B cell (primary cell): ENCODE measurements at regions not wholly inside any gene's neighbourhood (a gene's known extent, or its start where the extent isn't known, plus 50 kb on each side); places are given as distances from the start of the nearest gene placed in this dataset.

Source experiments
- ATAC-seq: fragments of 200-7000 bp; cut with Tn5 transposase; one replicate; pipeline ENCODE4 v1.10.0; 2021; ENCODE audit warnings: low read depth, mild to moderate bottlenecking, moderate number of reproducible peaks, moderate library complexity
- CTCF ChIA-PET: fragments of 350-600 bp; sonication (Branson Sonifier 250); formaldehyde crosslinking; loops from one replicate; lab custom pipeline; 2021; ENCODE audit warnings: antibody characterized with exemption, inconsistent platforms; lab: Charles Lee
- POLR2A ChIA-PET: fragments of 350-600 bp; sonication (Branson Sonifier 250); formaldehyde crosslinking; loops from one replicate; lab custom pipeline; 2021; ENCODE audit warnings: antibody characterized with exemption; lab: Charles Lee
- DNase-seq: peaks from one replicate; pipeline ENCODE4 v3.0.0; 2013
- H2AFZ ChIP-seq: 2 replicates; pipeline ENCODE4 v1.6.1; 2012; ENCODE audit warnings: mild to moderate bottlenecking, low read depth, low read length; ENCODE audit not compliant: insufficient read depth, poor library complexity, severe bottlenecking
- H3K27ac ChIP-seq, 2 donors: 1 replicate in 1 of 2; 2 replicates in 1 of 2; pipeline ENCODE4 v1.5.1; 2012 to 2013; ENCODE audit warnings: low read length in 2 of 2, mild to moderate bottlenecking in 2 of 2, moderate library complexity in 1 of 2
- H3K27me3 ChIP-seq, 4 experiments: fragments of 200-600 bp in 1 of 4; sonication (generic) in 1 of 4; replicated peaks in 1 of 4; 1 replicate in 2 of 4; 2 replicates in 2 of 4; pipeline versions ENCODE4 v1.6.1 to v1.7.0; 2013 to 2016; ENCODE audit warnings: low read length in 3 of 4, mild to moderate bottlenecking in 2 of 4, mixed read lengths in 1 of 4, moderate library complexity in 1 of 4; ENCODE audit not compliant: insufficient read depth in 4 of 4, control insufficient read depth in 3 of 4; ENCODE audit errors: control extremely low read depth in 1 of 4
- H3K36me3 ChIP-seq, 2 experiments: replicated peaks in 1 of 2; 1 replicate in 1 of 2; 2 replicates in 1 of 2; pipeline versions ENCODE4 v1.6.1 to v1.7.1; 2013; ENCODE audit warnings: low read length in 1 of 2; ENCODE audit not compliant: insufficient read depth in 2 of 2, control insufficient read depth in 1 of 2; ENCODE audit errors: control extremely low read depth in 1 of 2, extremely low read depth in 1 of 2
- H3K4me1 ChIP-seq, 2 donors: fragments of 200-600 bp in 1 of 2; sonication (generic) in 1 of 2; 1 replicate in 1 of 2; 2 replicates in 1 of 2; pipeline versions ENCODE4 v1.5.1 to v1.6.1; 2013 to 2017; ENCODE audit warnings: low read length in 2 of 2; ENCODE audit not compliant: control insufficient read depth in 2 of 2, insufficient read depth in 2 of 2
- H3K4me2 ChIP-seq: replicated peaks from 2 replicates; pipeline ENCODE3; 2012; ENCODE audit warnings: mild to moderate bottlenecking, low read depth, low read length; ENCODE audit not compliant: poor library complexity, severe bottlenecking
- H3K4me3 ChIP-seq, 5 experiments: fragments of 200-600 bp in 1 of 5; sonication (generic) in 1 of 5; 1 replicate in 3 of 5; 2 replicates in 2 of 5; pipeline versions ENCODE4 v1.5.1 to v1.7.0; 2011 to 2016; ENCODE audit warnings: low read length in 4 of 5, mild to moderate bottlenecking in 4 of 5, low read depth in 2 of 5, control low read depth in 1 of 5, moderate library complexity in 1 of 5; ENCODE audit not compliant: insufficient read depth in 1 of 5; ENCODE audit errors: control extremely low read depth in 1 of 5, extremely low read depth in 1 of 5
- H3K79me2 ChIP-seq: fragments of 200-600 bp; sonication (generic); one replicate; pipeline ENCODE4 v1.6.0; 2016; ENCODE audit warnings: low read length; ENCODE audit not compliant: control insufficient read depth, insufficient read depth
- H3K9ac ChIP-seq: fragments of 200-600 bp; sonication (generic); 2 replicates; pipeline ENCODE4 v1.6.1; 2017; ENCODE audit warnings: mild to moderate bottlenecking, low read length, moderate library complexity
- H3K9me3 ChIP-seq, 3 donors: one replicate each; pipeline versions ENCODE4 v1.6.1 to v1.7.1; 2013; ENCODE audit warnings: low read length in 2 of 3; ENCODE audit not compliant: control insufficient read depth in 2 of 3, insufficient read depth in 1 of 3; ENCODE audit errors: control extremely low read depth in 1 of 3
- H4K20me1 ChIP-seq: 2 replicates; pipeline ENCODE4 v1.6.0; 2012; ENCODE audit warnings: mild to moderate bottlenecking, low read length; ENCODE audit not compliant: insufficient read depth, control insufficient read depth, poor library complexity, severe bottlenecking
- H3K27ac Mint-ChIP-seq: one replicate; pipeline ENCODE4 v1.8.0; 2021; ENCODE audit warnings: mixed read lengths
- H3K27me3 Mint-ChIP-seq: one replicate; pipeline ENCODE4 v1.8.0; 2021; ENCODE audit warnings: mixed read lengths
- H3K4me1 Mint-ChIP-seq: one replicate; pipeline ENCODE4 v1.8.0; 2021; ENCODE audit warnings: mixed read lengths
- H3K4me3 Mint-ChIP-seq: one replicate; pipeline ENCODE4 v1.8.0; 2021; ENCODE audit warnings: mixed read lengths
- H3K9me3 Mint-ChIP-seq: one replicate; pipeline ENCODE4 v1.8.0; 2022; ENCODE audit warnings: mixed read lengths; ENCODE audit not compliant: insufficient read depth
- EZH2 ChIP-seq: IDR thresholded peaks from 2 replicates; pipeline ENCODE4 v1.6.1; 2012; ENCODE audit warnings: borderline replicate concordance, low read depth, mild to moderate bottlenecking, moderate library complexity, low read length; ENCODE audit not compliant: insufficient read depth, poor library complexity, severe bottlenecking
- WGBS: methylation state at CpG from one replicate; pipeline ENCODE4 v1.1.5; 2013; ENCODE audit warnings: missing lambda C conversion rate; ENCODE audit not compliant: insufficient coverage; 5-methylcytosine and 5-hydroxymethylcytosine counted together
- intact Hi-C: fragments of 100-400 bp; cut with micrococcal nuclease; formaldehyde crosslinking; loops from one replicate; pipeline ENCODE4 v1.10.0; 2022
- TF ChIP-seq, protein P1 (sequence below): fragments of 200-600 bp; IDR thresholded peaks from one replicate; pipeline ENCODE4 v1.8.0; 2022; ENCODE audit warnings: antibody characterized with exemption, mild to moderate bottlenecking

DNA sequence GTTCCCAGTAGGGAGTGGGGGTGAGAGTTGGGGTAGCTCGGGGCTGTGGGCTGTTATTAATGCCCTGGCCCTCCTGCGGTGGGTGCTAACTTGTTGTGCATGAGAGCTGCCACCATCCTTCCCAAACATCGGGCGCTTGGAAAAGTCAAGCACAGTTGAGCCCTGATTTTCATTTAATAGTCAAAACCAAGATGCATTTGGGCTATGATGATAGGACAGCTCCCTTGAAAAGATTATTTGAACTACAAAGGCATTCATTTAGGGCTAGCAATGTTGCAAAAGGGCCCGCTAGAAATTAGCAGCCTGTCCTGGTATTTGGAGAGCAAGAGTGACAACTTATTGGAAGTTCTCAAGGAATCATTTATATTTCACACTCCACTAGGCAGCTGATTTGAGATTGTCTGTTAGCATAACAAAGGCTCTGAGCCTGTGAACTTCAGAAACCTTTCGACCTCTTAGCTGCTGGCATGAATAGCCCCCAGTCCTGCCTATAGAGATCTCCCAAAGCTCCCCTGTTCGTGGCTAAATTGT is 128.2 kb upstream of the TMEM161B start:
- H3K79me2 ChIP-seq, result no peaks in the 10 kb centered on the region
- H3K27me3 ChIP-seq, result peaks cover 0 to 2% (median 0%) of the 10 kb centered on the region in 4 experiments
- Mint-ChIP-seq H3K27ac (no peak overlapping the region), H3K4me1 (no peaks in the 10 kb centered on the region), H3K9me3 (no peaks in the 10 kb centered on the region), H3K27me3 (peaks cover 13% of the 10 kb centered on the region), H3K4me3 (no peak overlapping the region)
- H3K9me3 ChIP-seq, result no peaks in the 10 kb centered on the region
- H3K27ac ChIP-seq, result no peak overlapping the region
- H3K9ac ChIP-seq, result no peak overlapping the region
- 60% methylated on average over 1 of the region's 7 CpGs for WGBS
- POLR2A ChIA-PET, result no interaction called here
- CTCF ChIA-PET, result interaction anchor here (0.6 kb wide), 2 partner anchors 8 to 10 kb away, joined by 3 read pairs; no protein-coding TSS in a partner anchor
- intact Hi-C loops, result no loop called here
- H3K36me3 ChIP-seq, result no peaks in the 10 kb centered on the region
- no peak overlapping the region for H2AFZ ChIP-seq
- ATAC-seq, result no peak
- no peak for DNase-seq
- H3K4me3 ChIP-seq, result no peak overlapping the region
- no peak for TF ChIP-seq EZH2
- TF ChIP-seq, protein P1, sequence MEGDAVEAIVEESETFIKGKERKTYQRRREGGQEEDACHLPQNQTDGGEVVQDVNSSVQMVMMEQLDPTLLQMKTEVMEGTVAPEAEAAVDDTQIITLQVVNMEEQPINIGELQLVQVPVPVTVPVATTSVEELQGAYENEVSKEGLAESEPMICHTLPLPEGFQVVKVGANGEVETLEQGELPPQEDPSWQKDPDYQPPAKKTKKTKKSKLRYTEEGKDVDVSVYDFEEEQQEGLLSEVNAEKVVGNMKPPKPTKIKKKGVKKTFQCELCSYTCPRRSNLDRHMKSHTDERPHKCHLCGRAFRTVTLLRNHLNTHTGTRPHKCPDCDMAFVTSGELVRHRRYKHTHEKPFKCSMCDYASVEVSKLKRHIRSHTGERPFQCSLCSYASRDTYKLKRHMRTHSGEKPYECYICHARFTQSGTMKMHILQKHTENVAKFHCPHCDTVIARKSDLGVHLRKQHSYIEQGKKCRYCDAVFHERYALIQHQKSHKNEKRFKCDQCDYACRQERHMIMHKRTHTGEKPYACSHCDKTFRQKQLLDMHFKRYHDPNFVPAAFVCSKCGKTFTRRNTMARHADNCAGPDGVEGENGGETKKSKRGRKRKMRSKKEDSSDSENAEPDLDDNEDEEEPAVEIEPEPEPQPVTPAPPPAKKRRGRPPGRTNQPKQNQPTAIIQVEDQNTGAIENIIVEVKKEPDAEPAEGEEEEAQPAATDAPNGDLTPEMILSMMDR, result no peak
- no peaks in the 10 kb centered on the region for H3K4me1 ChIP-seq
- no peaks in the 10 kb centered on the region for H4K20me1 ChIP-seq
- H3K4me2 ChIP-seq, result no peak overlapping the region

DNA sequence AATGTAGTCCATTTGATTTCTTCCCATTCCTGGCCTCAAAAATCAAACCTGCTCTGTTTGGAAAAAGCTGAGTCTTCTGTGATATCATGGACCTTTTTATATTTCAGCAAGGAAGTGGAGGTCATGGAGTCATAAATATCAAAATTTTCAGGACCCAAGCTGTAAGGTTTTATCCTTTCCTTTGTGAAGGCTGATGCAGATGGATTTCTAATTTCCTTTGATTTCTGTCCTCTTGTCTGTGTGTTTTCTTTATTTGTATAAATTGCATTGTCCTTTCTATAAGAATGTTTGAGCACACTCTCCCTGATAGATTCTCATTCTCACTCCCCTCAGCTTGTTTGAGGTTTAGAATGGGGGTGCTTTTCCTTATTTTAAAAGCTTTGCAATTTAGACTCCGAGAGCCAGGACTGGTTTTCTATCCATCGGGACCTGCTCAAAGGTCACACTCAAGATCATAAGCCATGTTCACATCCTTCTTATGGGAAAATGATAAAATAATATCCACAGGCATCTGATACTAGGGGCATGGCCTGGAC is 127.4 kb upstream of the TMEM161B start:
- H3K27ac ChIP-seq, result no peak overlapping the region
- intact Hi-C loops, result no loop called here
- H2AFZ ChIP-seq, result no peak overlapping the region
- Mint-ChIP-seq H3K9me3 (no peaks in the 10 kb centered on the region), H3K4me3 (no peak overlapping the region), H3K4me1 (no peaks in the 10 kb centered on the region), H3K27me3 (peaks cover 13% of the 10 kb centered on the region), H3K27ac (no peak overlapping the region)
- no peaks in the 10 kb centered on the region for H3K36me3 ChIP-seq
- ChIA-PET CTCF (interaction anchor here (0.6 kb wide), 1 partner anchor 9 kb away, joined by 3 read pairs; no protein-coding TSS in a partner anchor), POLR2A (no interaction called here)
- no peaks in the 10 kb centered on the region for H3K9me3 ChIP-seq
- no peaks in the 10 kb centered on the region for H3K4me1 ChIP-seq
- ATAC-seq (no peak), DNase-seq (no peak)
- H3K27me3 ChIP-seq, result peaks cover 0 to 2% (median 0%) of the 10 kb centered on the region in 4 experiments
- H3K79me2 ChIP-seq, result no peaks in the 10 kb centered on the region
- H3K9ac ChIP-seq, result no peak overlapping the region
- no peak overlapping the region for H3K4me3 ChIP-seq
- no peak overlapping the region for H3K4me2 ChIP-seq
- WGBS, result no CpG with 5 or more reads among the region's 2 CpGs
- TF ChIP-seq EZH2, result no peak
- TF ChIP-seq, protein P1, result no peak
- no peaks in the 10 kb centered on the region for H4K20me1 ChIP-seq
